GM23338 (cell line): ENCODE measurements at regions not wholly inside any gene's neighbourhood (a gene's known extent, or its start where the extent isn't known, plus 50 kb on each side); places are given as distances from the start of the nearest gene placed in this dataset.
"Not testable (repeated sequence)": the region's sequence is repeated elsewhere in the genome, so short reads cannot be mapped to it uniquely, and the experiment has no call there.

Source experiments
- ATAC-seq: fragments of 200-7000 bp; cut with Tn5 transposase; 3 replicates; pipeline ENCODE4 v1.9.1; 2020
- DNase-seq: peaks from one replicate; pipeline ENCODE4 v3.0.0-alpha.2; 2015; ENCODE audit warnings: low spot score
- H2AFZ ChIP-seq: fragments of 200-600 bp; sonication (generic); 2 replicates; pipeline ENCODE4 v1.8.0; 2016; ENCODE audit warnings: antibody characterized with exemption, mild to moderate bottlenecking, moderate library complexity
- H3F3A ChIP-seq: fragments of 200-600 bp; sonication (generic); replicated peaks from 2 replicates; pipeline ENCODE4 v1.8.0; 2017; ENCODE audit warnings: antibody characterized with exemption, mixed run types, low read depth
- H3K27ac ChIP-seq: fragments of 200-600 bp; sonication (generic); 2 replicates; pipeline ENCODE4 v1.6.1; 2016; ENCODE audit warnings: low read depth
- H3K27me3 ChIP-seq: fragments of 200-600 bp; sonication (generic); 2 replicates; pipeline ENCODE4 v1.8.0; 2016; ENCODE audit warnings: mild to moderate bottlenecking, mixed run types, moderate library complexity; ENCODE audit not compliant: insufficient read depth
- H3K36me3 ChIP-seq: fragments of 200-600 bp; sonication (generic); 2 replicates; pipeline ENCODE4 v1.8.0; 2016; ENCODE audit warnings: mild to moderate bottlenecking; ENCODE audit not compliant: insufficient read depth
- H3K4me1 ChIP-seq: fragments of 200-600 bp; sonication (generic); 2 replicates; pipeline ENCODE4 v1.8.0; 2016; ENCODE audit warnings: mild to moderate bottlenecking, moderate library complexity; ENCODE audit not compliant: insufficient read depth
- H3K4me2 ChIP-seq: fragments of 200-600 bp; sonication (generic); 2 replicates; pipeline ENCODE4 v1.7.1; 2017; ENCODE audit warnings: mixed run types
- H3K4me3 ChIP-seq: fragments of 200-600 bp; sonication (generic); 2 replicates; pipeline ENCODE4 v1.6.1; 2016; ENCODE audit warnings: mixed run types
- H3K79me2 ChIP-seq: fragments of 200-600 bp; sonication (generic); replicated peaks from 2 replicates; pipeline ENCODE4 v1.8.0; 2017; ENCODE audit warnings: mild to moderate bottlenecking; ENCODE audit not compliant: insufficient read depth
- H3K9me2 ChIP-seq: fragments of 200-600 bp; sonication (generic); 2 replicates; pipeline ENCODE4 v1.8.0; 2017; ENCODE audit not compliant: insufficient read depth
- H4K20me1 ChIP-seq: fragments of 200-600 bp; sonication (generic); replicated peaks from 2 replicates; pipeline ENCODE4 v1.8.0; 2017; ENCODE audit warnings: mild to moderate bottlenecking; ENCODE audit not compliant: insufficient read depth
- H3K27ac Mint-ChIP-seq: 2 replicates; pipeline ENCODE4 v1.8.0; 2020; ENCODE audit warnings: inconsistent platforms, mild to moderate bottlenecking, moderate library complexity, mixed read lengths
- H3K27me3 Mint-ChIP-seq: 3 replicates; pipeline ENCODE4 v1.8.0; 2022; ENCODE audit warnings: low read depth, mild to moderate bottlenecking, moderate library complexity, mixed read lengths, inconsistent platforms; ENCODE audit not compliant: insufficient read depth, poor library complexity
- H3K36me3 Mint-ChIP-seq: 3 replicates; pipeline ENCODE4 v1.8.0; 2021; ENCODE audit warnings: low read depth, mild to moderate bottlenecking, inconsistent platforms, moderate library complexity, mixed read lengths
- H3K4me1 Mint-ChIP-seq: 3 replicates; pipeline ENCODE4 v1.8.0; 2020; ENCODE audit warnings: mild to moderate bottlenecking, inconsistent platforms, mixed read lengths
- H3K4me3 Mint-ChIP-seq: 3 replicates; pipeline ENCODE4 v1.8.0; 2021; ENCODE audit warnings: moderate library complexity, mild to moderate bottlenecking, inconsistent platforms, mixed read lengths
- H3K9me3 Mint-ChIP-seq: 3 replicates; pipeline ENCODE4 v1.8.0; 2020; ENCODE audit warnings: moderate library complexity, mild to moderate bottlenecking, inconsistent platforms, mixed read lengths
- CREB1 ChIP-seq: fragments of 250-450 bp; sonication (Bioruptor Pico); IDR thresholded peaks from 2 replicates; pipeline ENCODE4 v1.5.0; 2020; ENCODE audit warnings: low read depth, mild to moderate bottlenecking, moderate library complexity
- EZH2phosphoT487 ChIP-seq: fragments of 200-600 bp; sonication (generic); IDR thresholded peaks from one replicate; pipeline ENCODE4 v1.8.1; 2018; ENCODE audit warnings: antibody characterized with exemption; ENCODE audit not compliant: unreplicated experiment
- JUNB ChIP-seq: IDR thresholded peaks from one replicate; pipeline ENCODE4 v1.6.1; 2016; ENCODE audit warnings: antibody characterized with exemption; ENCODE audit not compliant: unreplicated experiment
- NANOG ChIP-seq: IDR thresholded peaks from 2 replicates; pipeline ENCODE4 v1.6.1; 2016; ENCODE audit warnings: antibody characterized with exemption, borderline replicate concordance
- POLR2AphosphoS5 ChIP-seq: IDR thresholded peaks from 2 replicates; pipeline ENCODE4 v1.6.1; 2016; ENCODE audit warnings: antibody characterized with exemption, low read depth
- STAT1 ChIP-seq: IDR thresholded peaks from one replicate; pipeline ENCODE4 v1.6.1; 2016; ENCODE audit warnings: antibody characterized with exemption; ENCODE audit not compliant: unreplicated experiment
- ZNF114 ChIP-seq: fragments of 250-450 bp; sonication (Bioruptor Pico); IDR thresholded peaks from 2 replicates; pipeline ENCODE4 v1.5.0; 2020; ENCODE audit warnings: mild to moderate bottlenecking, moderate library complexity
- TF ChIP-seq, protein P1 (sequence below): IDR thresholded peaks from 2 replicates; pipeline ENCODE4 v1.6.1; 2016; ENCODE audit warnings: antibody characterized with exemption

DNA sequence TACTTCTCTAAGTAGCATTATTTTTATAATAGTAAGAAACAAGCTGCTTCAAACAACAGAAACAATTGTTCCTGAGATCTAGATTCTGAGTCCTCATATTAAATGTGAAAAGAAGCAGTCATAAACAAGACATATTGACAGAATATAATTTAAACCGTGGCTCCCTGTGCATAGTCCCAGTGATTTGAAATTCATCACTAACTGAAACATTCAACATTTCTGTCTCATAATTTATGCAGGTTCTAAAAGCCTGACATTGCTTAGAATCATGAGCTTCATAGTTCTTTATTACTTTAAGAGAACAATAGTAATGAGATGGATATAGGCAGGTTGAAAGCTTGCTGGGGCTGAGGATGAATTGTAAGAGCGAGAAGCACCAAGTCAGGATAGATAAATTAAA lies 375.5 kb upstream of the MAGEB18 start (continued):
- TF ChIP-seq JUNB: no peak
- TF ChIP-seq CREB1 (CRISPR knock-in tag): no peak
- TF ChIP-seq POLR2AphosphoS5: no peak
- no peak for TF ChIP-seq NANOG

DNA sequence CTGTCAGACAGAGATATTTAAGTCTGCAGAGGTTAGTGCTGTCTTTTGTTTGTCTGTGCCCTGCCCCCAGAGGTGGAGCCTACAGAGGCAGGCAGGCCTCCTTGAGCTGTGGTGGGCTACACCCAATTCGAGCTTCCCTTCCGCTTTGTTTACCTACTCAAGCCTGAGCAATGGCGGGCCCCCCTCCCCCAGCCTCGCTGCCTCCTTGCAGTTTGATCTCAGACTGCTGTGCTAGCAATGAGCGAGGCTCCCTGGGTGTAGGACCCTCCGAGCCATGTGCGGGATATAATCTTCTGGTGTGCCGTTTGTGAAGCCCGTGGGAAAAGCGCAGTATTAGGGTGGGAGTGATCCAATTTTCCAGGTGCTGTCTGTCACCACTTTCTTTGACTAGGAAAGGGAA lies 366.3 kb upstream of the MAGEB18 start:
- H3F3A ChIP-seq, H3K4me1 ChIP-seq, H2AFZ ChIP-seq, H3K4me1 Mint-ChIP-seq, H3K27ac ChIP-seq, H3K27me3 Mint-ChIP-seq, H3K36me3 ChIP-seq, H3K27ac Mint-ChIP-seq, H3K4me3 Mint-ChIP-seq, H3K36me3 Mint-ChIP-seq, H3K9me2 ChIP-seq, ATAC-seq, H3K4me3 ChIP-seq, H3K27me3 ChIP-seq, H3K79me2 ChIP-seq, H4K20me1 ChIP-seq, DNase-seq, H3K4me2 ChIP-seq: not testable (repeated sequence)
- peaks cover 32% of the 10 kb centered on the region for H3K9me3 Mint-ChIP-seq

DNA sequence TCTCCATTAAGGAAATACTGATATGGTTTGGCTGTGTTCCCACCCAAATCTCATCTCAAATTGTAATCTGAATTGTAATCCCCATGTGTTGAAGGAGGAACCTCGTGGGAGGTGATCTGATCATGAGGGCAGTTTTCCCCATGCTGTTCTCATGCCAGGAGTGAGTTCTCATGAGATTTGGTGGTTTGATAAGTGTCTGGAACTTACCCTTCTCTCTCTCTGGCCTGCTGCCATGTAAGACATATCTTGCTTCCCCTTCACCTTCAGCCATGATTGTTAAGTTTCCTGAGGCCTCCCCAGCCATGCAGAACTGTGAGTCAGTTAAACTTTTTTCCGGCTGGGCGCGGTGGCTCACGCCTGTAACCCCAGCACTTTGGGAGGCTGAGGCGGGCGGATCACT lies 340.3 kb upstream of the MAGEB18 start:
- DNase-seq, H4K20me1 ChIP-seq, H3K36me3 ChIP-seq, H3K27me3 Mint-ChIP-seq, ATAC-seq, H3K4me3 Mint-ChIP-seq, H3K27ac Mint-ChIP-seq, H3K9me3 Mint-ChIP-seq, H3K27ac ChIP-seq, H3K4me1 Mint-ChIP-seq, H3K4me1 ChIP-seq, H3K4me3 ChIP-seq, H3K4me2 ChIP-seq, H2AFZ ChIP-seq, H3K27me3 ChIP-seq, H3K79me2 ChIP-seq, H3K9me2 ChIP-seq, H3F3A ChIP-seq, H3K36me3 Mint-ChIP-seq: not testable (repeated sequence)

DNA sequence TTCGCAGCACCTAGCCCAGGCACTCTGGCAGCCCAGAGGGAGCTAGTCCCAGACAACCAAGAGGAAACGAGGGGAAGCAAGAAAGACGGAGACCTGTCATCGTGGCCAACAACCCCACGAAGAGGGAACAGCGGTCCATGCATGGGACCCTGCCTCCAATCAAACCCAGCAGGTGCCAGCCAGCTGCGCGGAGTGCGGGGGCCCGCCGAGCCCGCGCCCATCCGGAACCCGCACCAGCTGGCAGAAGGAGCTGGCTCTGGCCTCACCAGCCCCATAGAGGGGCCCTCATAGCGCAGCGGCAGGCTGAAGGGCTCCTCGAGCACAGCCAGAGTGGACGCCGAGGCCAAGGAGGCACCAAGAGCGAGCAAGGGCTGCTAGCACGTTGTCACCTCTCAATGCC lies 332.4 kb upstream of the MAGEB18 start:
- Histone ChIP-seq H3K79me2 (no peaks in the 10 kb centered on the region), H2AFZ (no peak overlapping the region), H3K4me1 (no peaks in the 10 kb centered on the region), H3K27ac (no peak overlapping the region), H3K36me3 (no peaks in the 10 kb centered on the region), H3K9me2 (no peaks in the 10 kb centered on the region), H3F3A (no peaks in the 10 kb centered on the region), H4K20me1 (no peaks in the 10 kb centered on the region), H3K27me3 (no peaks in the 10 kb centered on the region), H3K4me2 (no peak overlapping the region), H3K4me3 (no peak overlapping the region)
- no peaks in the 10 kb centered on the region for H3K36me3 Mint-ChIP-seq
- ATAC-seq (no peak), DNase-seq (no peak)
- H3K27ac Mint-ChIP-seq: no peak overlapping the region
- no peak for TF ChIP-seq POLR2AphosphoS5
- no peaks in the 10 kb centered on the region; the same call in 2 of the 3 replicates for H3K4me1 Mint-ChIP-seq
- H3K4me3 Mint-ChIP-seq: no peak overlapping the region
- H3K27me3 Mint-ChIP-seq: no peaks in the 10 kb centered on the region
- H3K9me3 Mint-ChIP-seq: peaks cover 6% of the 10 kb centered on the region; the same call in 2 of the 3 replicates

DNA sequence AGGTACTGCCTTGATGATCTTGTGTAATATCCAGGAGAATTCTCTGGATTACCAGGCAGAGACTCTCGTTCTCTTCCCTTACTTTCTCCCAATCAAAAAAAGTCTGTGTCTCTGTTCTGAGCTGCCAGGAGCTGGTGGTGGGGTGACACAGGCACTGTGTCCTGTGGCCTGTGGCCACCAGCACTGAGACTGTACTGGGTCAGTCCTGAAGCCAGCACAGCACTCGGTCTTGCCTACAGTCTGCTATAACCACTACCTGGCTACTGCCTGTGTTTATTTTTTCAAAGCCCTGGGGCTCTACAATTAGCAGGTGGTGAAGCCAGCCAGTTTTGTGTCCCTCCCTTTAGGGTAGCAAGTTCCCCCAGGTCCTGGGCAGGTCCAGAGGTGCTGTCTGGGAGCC lies 331.1 kb upstream of the MAGEB18 start:
- Mint-ChIP-seq H3K27ac (no peak overlapping the region), H3K4me3 (no peak overlapping the region), H3K36me3 (no peaks in the 10 kb centered on the region), H3K27me3 (no peaks in the 10 kb centered on the region), H3K9me3 (peaks cover 6% of the 10 kb centered on the region; the same call in 2 of the 3 replicates), H3K4me1 (no peaks in the 10 kb centered on the region; the same call in 2 of the 3 replicates)
- Histone ChIP-seq H2AFZ (no peak overlapping the region), H3K27ac (no peak overlapping the region), H3K4me1 (no peaks in the 10 kb centered on the region), H4K20me1 (no peaks in the 10 kb centered on the region), H3K4me2 (no peak overlapping the region), H3K36me3 (no peaks in the 10 kb centered on the region), H3F3A (no peaks in the 10 kb centered on the region), H3K4me3 (no peak overlapping the region), H3K9me2 (no peaks in the 10 kb centered on the region), H3K79me2 (no peaks in the 10 kb centered on the region), H3K27me3 (no peaks in the 10 kb centered on the region)
- DNase-seq (no peak), ATAC-seq (no peak)
- no peak for TF ChIP-seq ZNF114
- no peak for TF ChIP-seq EZH2phosphoT487
- TF ChIP-seq STAT1: no peak
- TF ChIP-seq, protein P1, sequence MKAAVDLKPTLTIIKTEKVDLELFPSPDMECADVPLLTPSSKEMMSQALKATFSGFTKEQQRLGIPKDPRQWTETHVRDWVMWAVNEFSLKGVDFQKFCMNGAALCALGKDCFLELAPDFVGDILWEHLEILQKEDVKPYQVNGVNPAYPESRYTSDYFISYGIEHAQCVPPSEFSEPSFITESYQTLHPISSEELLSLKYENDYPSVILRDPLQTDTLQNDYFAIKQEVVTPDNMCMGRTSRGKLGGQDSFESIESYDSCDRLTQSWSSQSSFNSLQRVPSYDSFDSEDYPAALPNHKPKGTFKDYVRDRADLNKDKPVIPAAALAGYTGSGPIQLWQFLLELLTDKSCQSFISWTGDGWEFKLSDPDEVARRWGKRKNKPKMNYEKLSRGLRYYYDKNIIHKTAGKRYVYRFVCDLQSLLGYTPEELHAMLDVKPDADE: no peak
